ENCODE measurements at regions not wholly inside any gene's neighbourhood (a gene's known extent, or its start where the extent isn't known, plus 50 kb on each side); places are given as distances from the start of the nearest gene placed in this dataset.

GRCh38 chr5:164181604-164182003 is 676.2 kb downstream of the MAT2B start:
- no peak for DNase-seq (ENCODE audit: extremely low read depth in 1 of 2, low read depth in 1 of 2)

- DNase-seq (ENCODE audit: extremely low read depth in 1 of 2, low read depth in 1 of 2) = no peak
Observed at GRCh38 chr5:164184158-164184557, 678.7 kb downstream of the MAT2B start.

GRCh38 chr5:164185000-164185399 is 679.6 kb downstream of the MAT2B start:
- no peak for DNase-seq (ENCODE audit: extremely low read depth in 1 of 2, low read depth in 1 of 2)

- DNase-seq (ENCODE audit: extremely low read depth in 1 of 2, low read depth in 1 of 2) = no peak
Observed at GRCh38 chr5:164186550-164186949, 681.1 kb downstream of the MAT2B start.

GRCh38 chr5:164187785-164188184 is 682.4 kb downstream of the MAT2B start:
- DNase-seq (ENCODE audit: extremely low read depth in 1 of 2, low read depth in 1 of 2) = no peak

- no peak for DNase-seq (ENCODE audit: extremely low read depth in 1 of 2, low read depth in 1 of 2)
Observed at GRCh38 chr5:164188733-164189148, 683.3 kb downstream of the MAT2B start.

GRCh38 chr5:164191240-164191639 is 685.8 kb downstream of the MAT2B start:
- DNase-seq (ENCODE audit: extremely low read depth in 1 of 2, low read depth in 1 of 2) = no peak

- no peak for DNase-seq (ENCODE audit: extremely low read depth in 1 of 2, low read depth in 1 of 2)
Observed at GRCh38 chr5:164202338-164202737, 696.9 kb downstream of the MAT2B start.

- DNase-seq (ENCODE audit: extremely low read depth in 1 of 2, low read depth in 1 of 2) = no peak
Observed at GRCh38 chr5:164203581-164204225, 698.3 kb downstream of the MAT2B start.

- no peak for DNase-seq (ENCODE audit: extremely low read depth in 1 of 2, low read depth in 1 of 2)
Observed at GRCh38 chr5:164204338-164204946, 699.0 kb downstream of the MAT2B start.

GRCh38 chr5:164206196-164206595 is 700.8 kb downstream of the MAT2B start:
- DNase-seq (ENCODE audit: extremely low read depth in 1 of 2, low read depth in 1 of 2) = no peak

- no peak for DNase-seq (ENCODE audit: extremely low read depth in 1 of 2, low read depth in 1 of 2)
Observed at GRCh38 chr5:164207646-164208045, 702.2 kb downstream of the MAT2B start.

- no peak for DNase-seq (ENCODE audit: extremely low read depth in 1 of 2, low read depth in 1 of 2)
Observed at GRCh38 chr5:164210491-164210890, 705.1 kb downstream of the MAT2B start.

- DNase-seq (ENCODE audit: extremely low read depth in 1 of 2, low read depth in 1 of 2) = no peak
Observed at GRCh38 chr5:164214698-164215097, 709.3 kb downstream of the MAT2B start.

GRCh38 chr5:164217464-164217863 is 712.0 kb downstream of the MAT2B start:
- no peak for DNase-seq (ENCODE audit: extremely low read depth in 1 of 2, low read depth in 1 of 2)

- DNase-seq (ENCODE audit: extremely low read depth in 1 of 2, low read depth in 1 of 2) = no peak
Observed at GRCh38 chr5:164220522-164220921, 715.1 kb downstream of the MAT2B start.

- DNase-seq (ENCODE audit: extremely low read depth in 1 of 2, low read depth in 1 of 2) = no peak
Observed at GRCh38 chr5:164224236-164224635, 718.8 kb downstream of the MAT2B start.

GRCh38 chr5:164224772-164225171 is 719.4 kb downstream of the MAT2B start:
- DNase-seq (ENCODE audit: extremely low read depth in 1 of 2, low read depth in 1 of 2) = no peak

- no peak for DNase-seq (ENCODE audit: extremely low read depth in 1 of 2, low read depth in 1 of 2)
Observed at GRCh38 chr5:164230341-164230740, 724.9 kb downstream of the MAT2B start.

GRCh38 chr5:164233791-164234190 is 728.4 kb downstream of the MAT2B start:
- no peak for DNase-seq (ENCODE audit: extremely low read depth in 1 of 2, low read depth in 1 of 2)

- DNase-seq (ENCODE audit: extremely low read depth in 1 of 2, low read depth in 1 of 2) = no peak
Observed at GRCh38 chr5:164234321-164234720, 728.9 kb downstream of the MAT2B start.

GRCh38 chr5:164235300-164235891 is 730.0 kb downstream of the MAT2B start:
- DNase-seq (ENCODE audit: extremely low read depth in 1 of 2, low read depth in 1 of 2) = no peak
